Parathyroid adenoma (tissue), 2 donors: ENCODE measurements at regions not wholly inside any gene's neighbourhood (a gene's known extent, or its start where the extent isn't known, plus 50 kb on each side); places are given as distances from the start of the nearest gene placed in this dataset.

ENCODE experiments used
- H2AFZ ChIP-seq: fragments of 300-600 bp; sonication (generic); one replicate; pipeline ENCODE4 v1.7.0; 2017; ENCODE audit warnings: antibody characterized with exemption, mild to moderate bottlenecking
- H3K27ac ChIP-seq: fragments of 300-600 bp; sonication (generic); one replicate; pipeline ENCODE4 v1.7.0; 2017
- H3K27me3 ChIP-seq: fragments of 300-600 bp; sonication (generic); one replicate; pipeline ENCODE4 v1.7.0; 2017; ENCODE audit warnings: low read length; ENCODE audit not compliant: control insufficient read depth, insufficient read depth
- H3K36me3 ChIP-seq: fragments of 300-600 bp; sonication (generic); one replicate; pipeline ENCODE4 v1.7.0; 2017; ENCODE audit warnings: low read length; ENCODE audit not compliant: control insufficient read depth, insufficient read depth
- H3K4me1 ChIP-seq: fragments of 300-600 bp; sonication (generic); one replicate; pipeline ENCODE4 v1.7.0; 2017; ENCODE audit warnings: control low read depth
- H3K4me2 ChIP-seq: fragments of 300-600 bp; sonication (generic); one replicate; pipeline ENCODE4 v1.7.0; 2017; ENCODE audit warnings: low read length
- H3K4me3 ChIP-seq: fragments of 300-600 bp; sonication (generic); one replicate; pipeline ENCODE4 v1.7.0; 2017; ENCODE audit warnings: low read depth, low read length
- H3K79me2 ChIP-seq: fragments of 300-600 bp; sonication (generic); one replicate; pipeline ENCODE4 v1.7.0; 2017; ENCODE audit warnings: control low read depth
- H3K9ac ChIP-seq: fragments of 300-600 bp; sonication (generic); one replicate; pipeline ENCODE4 v1.7.0; 2017; ENCODE audit warnings: mild to moderate bottlenecking
- H3K9me3 ChIP-seq: fragments of 300-600 bp; sonication (generic); one replicate; pipeline ENCODE4 v1.7.0; 2017; ENCODE audit warnings: low read length; ENCODE audit not compliant: control insufficient read depth
- TF ChIP-seq, protein P1 (sequence below): fragments of 300-600 bp; sonication (generic); IDR thresholded peaks from one replicate; pipeline ENCODE4 v1.7.0; 2017; ENCODE audit warnings: antibody characterized with exemption, mild to moderate bottlenecking
- donor health status: primary hyperparathyroidism.

DNA sequence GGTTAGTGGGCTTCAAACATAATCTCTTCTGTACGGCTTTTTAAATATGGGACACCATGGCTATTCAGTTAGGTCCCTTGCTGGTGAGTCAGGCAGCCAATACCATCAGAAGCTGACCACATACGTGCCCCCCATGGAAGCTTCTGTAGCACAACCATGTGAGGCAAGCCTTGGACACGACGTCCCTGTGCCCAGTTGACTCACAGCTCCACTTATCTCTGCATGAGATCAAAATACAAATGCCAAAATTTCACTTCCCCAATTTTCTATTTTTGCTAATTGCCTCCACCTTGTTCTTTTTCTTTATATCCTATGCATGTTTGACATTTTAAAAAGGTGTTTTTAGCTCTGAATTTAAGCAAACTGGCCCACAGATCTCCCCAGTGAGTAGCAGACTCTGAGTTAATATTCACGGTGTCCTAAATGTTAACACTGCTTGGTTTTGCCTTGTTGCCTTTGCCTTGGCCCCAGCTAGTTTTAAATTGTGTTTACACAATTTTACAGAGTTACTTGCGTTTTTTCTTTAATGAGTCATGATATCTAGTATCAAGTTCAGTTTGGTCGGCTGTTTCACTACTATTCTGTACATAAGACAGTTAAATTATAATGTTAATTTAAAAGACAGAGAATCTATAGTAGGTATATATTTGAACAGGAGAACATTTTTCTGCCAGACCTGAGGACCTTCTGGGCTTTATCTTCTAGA is 77.5 kb downstream of the CDCA7 start:
- Histone ChIP-seq H3K79me2 (no peaks in the 10 kb centered on the region), H3K9me3 (no peaks in the 10 kb centered on the region), H3K27ac (no peak overlapping the region), H3K4me1 (no peaks in the 10 kb centered on the region), H3K36me3 (no peaks in the 10 kb centered on the region), H3K4me2 (no peak overlapping the region), H3K27me3 (no peaks in the 10 kb centered on the region), H3K4me3 (no peak overlapping the region), H2AFZ (no peak overlapping the region), H3K9ac (no peak overlapping the region)
- TF ChIP-seq, protein P1, sequence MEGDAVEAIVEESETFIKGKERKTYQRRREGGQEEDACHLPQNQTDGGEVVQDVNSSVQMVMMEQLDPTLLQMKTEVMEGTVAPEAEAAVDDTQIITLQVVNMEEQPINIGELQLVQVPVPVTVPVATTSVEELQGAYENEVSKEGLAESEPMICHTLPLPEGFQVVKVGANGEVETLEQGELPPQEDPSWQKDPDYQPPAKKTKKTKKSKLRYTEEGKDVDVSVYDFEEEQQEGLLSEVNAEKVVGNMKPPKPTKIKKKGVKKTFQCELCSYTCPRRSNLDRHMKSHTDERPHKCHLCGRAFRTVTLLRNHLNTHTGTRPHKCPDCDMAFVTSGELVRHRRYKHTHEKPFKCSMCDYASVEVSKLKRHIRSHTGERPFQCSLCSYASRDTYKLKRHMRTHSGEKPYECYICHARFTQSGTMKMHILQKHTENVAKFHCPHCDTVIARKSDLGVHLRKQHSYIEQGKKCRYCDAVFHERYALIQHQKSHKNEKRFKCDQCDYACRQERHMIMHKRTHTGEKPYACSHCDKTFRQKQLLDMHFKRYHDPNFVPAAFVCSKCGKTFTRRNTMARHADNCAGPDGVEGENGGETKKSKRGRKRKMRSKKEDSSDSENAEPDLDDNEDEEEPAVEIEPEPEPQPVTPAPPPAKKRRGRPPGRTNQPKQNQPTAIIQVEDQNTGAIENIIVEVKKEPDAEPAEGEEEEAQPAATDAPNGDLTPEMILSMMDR, result no peak

DNA sequence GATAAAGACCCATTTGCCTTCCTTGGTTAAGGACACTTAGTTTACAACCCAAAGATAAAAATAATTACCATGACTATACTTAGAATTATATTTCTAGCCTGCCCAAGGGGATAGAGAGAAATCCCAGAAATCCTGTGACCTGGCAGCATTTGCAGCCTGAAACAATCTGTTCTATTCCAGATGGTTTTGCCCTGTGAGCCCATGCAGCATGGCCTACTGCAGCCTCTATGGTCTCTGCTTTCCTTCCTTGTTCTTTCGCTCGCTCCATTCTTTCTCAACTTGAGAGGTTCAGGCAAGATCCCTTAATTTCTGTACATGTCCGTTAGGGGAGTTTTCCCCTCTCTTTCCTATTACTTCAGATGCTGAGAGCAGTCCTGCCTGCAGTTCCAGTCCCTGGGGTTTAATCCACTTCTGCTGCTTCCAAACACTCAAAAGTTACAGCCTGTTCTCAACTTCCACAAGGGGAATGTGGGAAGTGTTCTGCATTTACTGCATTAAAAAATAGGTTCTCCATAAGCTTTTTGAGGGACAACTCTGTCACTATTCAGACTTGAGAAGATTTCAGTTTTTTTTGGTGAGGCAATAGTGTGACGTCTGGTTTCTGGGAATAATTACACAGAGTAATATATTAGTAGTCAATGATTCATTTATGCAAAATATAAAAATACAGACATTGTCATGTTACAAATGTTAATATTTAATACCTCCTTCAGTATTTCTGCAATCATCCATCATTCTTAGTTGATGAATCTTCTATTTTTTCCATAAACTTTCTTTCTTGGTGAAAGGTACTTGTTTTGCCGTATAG is 80.3 kb downstream of the CDCA7 start:
- Histone ChIP-seq H3K27me3 (no peaks in the 10 kb centered on the region), H3K4me1 (no peaks in the 10 kb centered on the region), H2AFZ (no peak overlapping the region), H3K27ac (no peak overlapping the region), H3K79me2 (no peaks in the 10 kb centered on the region), H3K4me3 (no peak overlapping the region), H3K9me3 (no peaks in the 10 kb centered on the region), H3K4me2 (no peak overlapping the region), H3K9ac (no peak overlapping the region), H3K36me3 (no peaks in the 10 kb centered on the region)
- TF ChIP-seq, protein P1, result no peak

DNA sequence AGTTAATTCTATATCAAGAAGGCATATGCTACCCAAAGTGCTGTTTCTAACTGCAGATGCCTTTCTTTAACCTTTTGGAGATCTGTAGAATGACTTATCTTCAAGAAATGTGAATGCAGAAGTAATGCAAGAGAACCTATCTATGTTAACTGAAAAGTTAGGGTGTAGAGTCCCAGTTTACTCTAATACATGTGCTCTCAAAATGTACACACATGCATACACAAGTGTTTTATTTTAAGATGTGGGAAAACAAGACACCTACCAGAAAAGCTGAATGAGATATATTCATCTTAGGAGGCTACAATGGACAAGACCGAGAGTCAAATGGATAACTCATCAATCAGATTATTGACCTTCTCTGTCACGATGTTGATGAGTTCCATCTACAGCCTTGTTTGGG is 80.9 kb downstream of the CDCA7 start:
- Histone ChIP-seq H3K4me3 (no peak overlapping the region), H2AFZ (no peak overlapping the region), H3K27ac (no peak overlapping the region), H3K4me1 (no peaks in the 10 kb centered on the region), H3K9me3 (no peaks in the 10 kb centered on the region), H3K4me2 (no peak overlapping the region), H3K36me3 (no peaks in the 10 kb centered on the region), H3K27me3 (no peaks in the 10 kb centered on the region), H3K79me2 (no peaks in the 10 kb centered on the region), H3K9ac (no peak overlapping the region)
- TF ChIP-seq, protein P1, result no peak

DNA sequence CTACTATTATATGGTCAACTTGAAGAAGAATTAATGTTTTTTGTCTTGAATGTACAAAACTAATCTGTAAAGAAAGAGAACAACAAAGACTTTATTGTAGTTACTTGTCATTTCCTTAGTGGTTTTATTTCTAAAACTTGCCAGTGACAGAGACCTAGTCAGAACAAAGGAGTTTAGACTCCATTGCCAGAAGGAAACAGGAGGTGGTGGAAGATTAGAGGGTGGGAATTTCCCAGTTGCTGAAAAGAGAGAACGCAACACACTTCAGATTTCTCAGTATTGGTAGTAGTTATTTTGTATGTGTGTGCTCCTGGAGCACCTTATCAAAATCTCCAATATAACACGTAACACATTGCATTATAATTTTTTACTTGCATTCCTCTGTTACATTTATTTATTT is 81.4 kb downstream of the CDCA7 start:
- Histone ChIP-seq H3K4me1 (no peaks in the 10 kb centered on the region), H3K4me3 (no peak overlapping the region), H3K27me3 (no peaks in the 10 kb centered on the region), H3K9ac (no peak overlapping the region), H3K4me2 (no peak overlapping the region), H2AFZ (no peak overlapping the region), H3K27ac (no peak overlapping the region), H3K36me3 (no peaks in the 10 kb centered on the region), H3K9me3 (no peaks in the 10 kb centered on the region), H3K79me2 (no peaks in the 10 kb centered on the region)
- TF ChIP-seq, protein P1, result no peak
